ENCODE measurements at regions not wholly inside any gene's neighbourhood (a gene's known extent, or its start where the extent isn't known, plus 50 kb on each side); places are given as distances from the start of the nearest gene placed in this dataset.
"Not testable (repeated sequence)": the region's sequence is repeated elsewhere in the genome, so short reads cannot be mapped to it uniquely, and the experiment has no call there.

- no peak for FAIRE-seq
These were observed 212.4 kb upstream of the NT5E start for GRCh38 chr6:85237478-85237877.

GRCh38 chr6:85236636-85237035 lies 213.2 kb upstream of the NT5E start:
- DNase-seq (ENCODE audit: insufficient read length, low spot score): no peak
- no peak for FAIRE-seq

More at GRCh38 chr6:85237478-85237877, 212.4 kb upstream of the NT5E start:
- DNase-seq (ENCODE audit: insufficient read length, low spot score): no peak

GRCh38 chr6:85227345-85227744 lies 222.5 kb upstream of the NT5E start:
- not testable (repeated sequence) for DNase-seq (ENCODE audit: insufficient read length, low spot score); FAIRE-seq

GRCh38 chr6:85212794-85213193 lies 237.1 kb upstream of the NT5E start:
- DNase-seq (ENCODE audit: insufficient read length, low spot score); FAIRE-seq: not testable (repeated sequence)

GRCh38 chr6:85195243-85195642 lies 254.6 kb upstream of the NT5E start:
- FAIRE-seq: no peak

GRCh38 chr6:85193339-85193738 lies 256.5 kb upstream of the NT5E start:
- FAIRE-seq: no peak
- no peak for DNase-seq (ENCODE audit: insufficient read length, low spot score)

More at GRCh38 chr6:85195243-85195642, 254.6 kb upstream of the NT5E start:
- DNase-seq (ENCODE audit: insufficient read length, low spot score): no peak

- no peak for FAIRE-seq
These were observed 257.3 kb upstream of the NT5E start for GRCh38 chr6:85192596-85192995.

GRCh38 chr6:85192186-85192585 lies 257.7 kb upstream of the NT5E start:
- no peak for FAIRE-seq
- DNase-seq (ENCODE audit: insufficient read length, low spot score): no peak

More at GRCh38 chr6:85192596-85192995, 257.3 kb upstream of the NT5E start:
- DNase-seq (ENCODE audit: insufficient read length, low spot score): no peak

- no peak for DNase-seq (ENCODE audit: insufficient read length, low spot score)
- no peak for FAIRE-seq
These were observed 258.2 kb upstream of the NT5E start for GRCh38 chr6:85191656-85192055.

GRCh38 chr6:85186546-85187175 lies 263.2 kb upstream of the NT5E start:
- FAIRE-seq: no peak

GRCh38 chr6:85185977-85186376 lies 263.9 kb upstream of the NT5E start:
- no peak for FAIRE-seq
- no peak for DNase-seq (ENCODE audit: insufficient read length, low spot score)

More at GRCh38 chr6:85186546-85187175, 263.2 kb upstream of the NT5E start:
- no peak for DNase-seq (ENCODE audit: insufficient read length, low spot score)

- FAIRE-seq (no peak), DNase-seq (ENCODE audit: insufficient read length, low spot score) (no peak)
These were observed 266.0 kb upstream of the NT5E start for GRCh38 chr6:85183841-85184240.

GRCh38 chr6:85172705-85173104 lies 277.2 kb upstream of the NT5E start:
- FAIRE-seq: no peak
- no peak for DNase-seq (ENCODE audit: insufficient read length, low spot score)

GRCh38 chr6:85172161-85172560 lies 277.7 kb upstream of the NT5E start:
- no peak for FAIRE-seq

GRCh38 chr6:85169189-85169588 lies 280.7 kb upstream of the NT5E start:
- DNase-seq (ENCODE audit: insufficient read length, low spot score): no peak
- no peak for FAIRE-seq

More at GRCh38 chr6:85172161-85172560, 277.7 kb upstream of the NT5E start:
- DNase-seq (ENCODE audit: insufficient read length, low spot score): no peak

- DNase-seq (ENCODE audit: insufficient read length, low spot score): no peak
- FAIRE-seq: no peak
These were observed 281.7 kb upstream of the NT5E start for GRCh38 chr6:85168146-85168545.

- FAIRE-seq: no peak
- DNase-seq (ENCODE audit: insufficient read length, low spot score): no peak
These were observed 283.7 kb upstream of the NT5E start for GRCh38 chr6:85166114-85166741.

GRCh38 chr6:85163156-85164080 lies 286.5 kb upstream of the NT5E start:
- FAIRE-seq (no peak), DNase-seq (ENCODE audit: insufficient read length, low spot score) (no peak)

- DNase-seq (ENCODE audit: insufficient read length, low spot score) (no peak), FAIRE-seq (no peak)
These were observed 292.6 kb upstream of the NT5E start for GRCh38 chr6:85157311-85157710.

- no peak for DNase-seq (ENCODE audit: insufficient read length, low spot score)
- FAIRE-seq: no peak
These were observed 306.2 kb upstream of the NT5E start for GRCh38 chr6:85143676-85144075.

GRCh38 chr6:85137865-85138264 lies 312.0 kb upstream of the NT5E start:
- no peak for FAIRE-seq
- no peak for DNase-seq (ENCODE audit: insufficient read length, low spot score)
